ENCODE measurements at regions not wholly inside any gene's neighbourhood (a gene's known extent, or its start where the extent isn't known, plus 50 kb on each side); places are given as distances from the start of the nearest gene placed in this dataset.
A peak's percentile ranks its signal among the peaks of the same experiment; 100 is the strongest.

DNA sequence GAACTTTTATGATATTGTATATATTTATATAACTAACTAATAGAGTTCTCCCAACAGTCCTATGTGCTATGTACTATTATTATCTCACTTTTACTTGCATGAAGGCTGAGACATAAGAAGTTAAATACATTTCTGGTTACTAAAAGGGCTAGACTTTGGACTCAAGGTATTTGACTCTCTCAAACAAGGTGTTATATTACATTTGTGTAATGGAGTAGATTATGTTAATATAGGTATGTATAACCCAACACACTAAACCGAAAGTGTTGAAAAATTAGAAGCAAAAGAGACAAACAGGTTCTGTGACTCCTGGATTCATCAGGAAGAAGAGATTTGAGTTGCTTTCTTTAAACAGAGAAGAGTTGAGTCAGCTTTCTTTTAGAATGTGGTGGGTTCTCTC lies 733.6 kb upstream of the ZEB2 start:
- no peak for DNase-seq

- DNase-seq: peak; percentile 21
These were observed 725.5 kb upstream of the ZEB2 start for GRCh38 chr2:145245268-145245870.

DNA sequence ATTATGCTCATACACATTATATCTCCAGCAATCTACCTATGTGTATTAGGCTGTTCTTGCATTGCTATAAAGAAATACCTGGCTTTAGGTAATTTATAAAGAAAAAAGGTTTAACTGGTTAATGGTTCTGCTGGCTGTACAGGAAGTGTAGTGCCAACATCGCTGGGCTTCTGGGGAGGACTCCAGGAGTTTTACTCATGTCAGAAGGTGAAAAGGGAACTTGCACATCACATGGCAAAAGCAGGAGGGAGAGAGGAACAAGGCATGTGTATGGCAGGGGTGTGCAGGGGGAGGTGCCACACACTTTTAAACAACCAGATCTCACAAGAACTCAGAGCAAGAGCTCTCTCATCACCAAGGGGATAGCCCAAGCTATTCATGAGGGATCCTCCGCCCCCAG lies 715.4 kb upstream of the ZEB2 start:
- no peak for DNase-seq

DNA sequence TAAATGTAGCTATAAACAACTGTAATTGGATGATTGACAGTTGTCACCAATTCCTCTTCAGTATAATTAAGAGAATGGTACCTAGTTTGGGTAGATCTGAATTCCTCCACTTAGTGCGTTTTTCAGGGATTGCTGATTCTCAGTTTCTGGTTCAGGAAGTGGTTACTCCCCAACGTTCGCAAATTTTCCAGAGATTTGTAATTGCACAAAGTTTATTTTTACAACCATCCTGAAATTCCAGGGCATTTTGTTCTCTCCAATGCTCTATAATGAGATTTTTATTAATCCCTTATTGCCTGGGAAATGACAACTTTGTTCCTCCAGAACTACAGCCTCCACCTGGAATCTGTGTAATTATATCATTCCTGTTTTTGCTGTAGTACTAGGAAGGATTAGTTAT lies 710.6 kb upstream of the ZEB2 start:
- no peak for DNase-seq

DNA sequence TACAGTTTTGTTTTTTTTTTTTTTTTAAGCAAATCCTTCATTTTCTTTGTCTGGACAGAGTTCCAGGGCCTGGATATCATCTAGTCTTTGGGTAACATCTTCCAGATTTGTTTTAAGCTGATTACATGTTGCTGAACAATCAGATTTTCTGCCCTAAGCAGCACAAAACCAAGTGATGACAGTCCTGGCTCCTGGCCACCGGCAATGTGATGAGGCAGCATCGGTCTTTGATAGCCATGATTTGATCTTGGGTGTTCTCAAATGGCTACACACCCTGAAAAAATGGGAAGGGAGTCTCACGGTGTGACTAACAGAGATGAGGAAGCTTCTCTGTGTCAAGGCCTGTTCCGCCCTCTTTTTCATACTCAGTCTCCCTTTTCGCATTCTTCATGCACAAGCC lies 708.6 kb upstream of the ZEB2 start:
- DNase-seq: no peak

- no peak for DNase-seq
These were observed 707.0 kb upstream of the ZEB2 start for GRCh38 chr2:145226901-145227300.

DNA sequence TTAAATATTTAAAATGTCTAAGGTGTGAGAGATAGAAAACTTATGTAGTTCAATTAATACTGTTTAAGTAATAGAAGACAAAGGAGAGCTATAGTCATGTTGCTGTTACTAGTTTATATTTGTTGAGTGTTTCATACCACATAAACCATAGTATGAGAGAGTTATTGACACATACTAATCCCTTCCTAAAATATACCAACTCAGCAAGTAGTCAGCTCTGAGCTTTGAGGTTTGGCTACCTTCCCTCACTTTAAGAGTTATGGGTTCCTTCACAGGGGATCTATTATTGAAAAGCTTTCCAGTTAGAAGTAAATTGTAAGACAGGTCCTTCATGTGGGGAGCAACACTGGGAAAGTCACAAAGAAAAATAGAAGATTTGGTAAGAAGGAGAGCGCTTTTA lies 701.6 kb upstream of the ZEB2 start:
- no peak for DNase-seq

DNA sequence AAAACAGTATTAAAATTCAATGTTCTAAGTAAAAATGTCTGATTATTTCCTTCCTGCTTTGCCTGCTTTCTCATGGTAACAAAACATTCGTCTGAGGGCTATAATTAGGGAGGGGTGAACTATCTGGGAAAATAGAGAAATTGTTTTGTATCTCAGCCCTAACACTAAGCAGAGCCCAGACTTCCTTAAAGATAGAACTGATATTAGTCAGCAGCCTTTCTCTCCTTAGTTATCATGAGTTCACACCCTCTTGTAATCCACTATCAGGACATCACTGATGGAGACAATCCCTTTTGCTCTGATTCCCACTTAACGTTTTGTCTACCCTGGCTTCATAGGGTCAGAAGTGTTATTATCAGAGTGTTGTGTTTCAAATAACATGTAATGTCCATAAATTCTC lies 701.1 kb upstream of the ZEB2 start:
- DNase-seq: no peak

- no peak for DNase-seq
These were observed 700.6 kb upstream of the ZEB2 start for GRCh38 chr2:145220496-145220895.

DNA sequence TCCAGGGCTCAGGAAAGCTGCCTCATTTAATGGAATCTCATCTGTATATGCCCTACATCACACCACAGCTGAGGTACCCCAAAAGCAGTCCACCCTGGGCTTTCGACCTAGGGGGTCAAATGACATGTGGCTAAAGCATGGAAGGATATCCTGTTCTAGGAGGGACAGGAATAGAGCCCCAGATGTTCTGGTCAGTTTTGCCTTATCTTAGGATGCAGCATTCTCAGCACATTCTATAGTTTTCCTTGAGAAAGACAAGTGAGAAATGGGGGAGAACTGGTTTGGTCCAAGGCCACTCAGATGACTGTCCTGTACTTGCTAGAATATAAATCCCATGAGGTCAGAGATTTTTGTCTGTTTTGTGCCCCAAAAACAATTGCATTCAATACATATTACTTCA lies 688.0 kb upstream of the ZEB2 start:
- DNase-seq: no peak

GRCh38 chr2:145206496-145207281 lies 686.8 kb upstream of the ZEB2 start:
- DNase-seq: no peak

DNA sequence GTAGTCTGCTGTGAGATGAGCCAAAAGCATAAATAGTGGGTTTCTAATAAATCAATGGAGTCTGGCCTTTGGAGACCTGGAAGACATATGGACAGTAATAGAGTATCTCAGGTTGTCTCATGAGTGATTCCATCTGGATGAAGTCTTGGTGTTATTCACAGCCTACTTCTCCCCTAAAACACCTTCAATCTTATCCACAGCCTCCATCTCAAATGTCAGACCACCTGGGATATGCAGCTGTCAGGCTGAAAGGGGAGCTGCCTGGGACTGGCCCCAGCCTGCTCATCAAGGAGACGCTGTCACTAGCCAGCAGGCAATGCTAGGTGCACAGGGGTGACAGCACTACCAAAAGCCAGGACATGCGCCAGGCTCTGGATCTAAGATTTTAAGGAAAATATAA lies 684.0 kb upstream of the ZEB2 start:
- peak; percentile 69 for DNase-seq

DNA sequence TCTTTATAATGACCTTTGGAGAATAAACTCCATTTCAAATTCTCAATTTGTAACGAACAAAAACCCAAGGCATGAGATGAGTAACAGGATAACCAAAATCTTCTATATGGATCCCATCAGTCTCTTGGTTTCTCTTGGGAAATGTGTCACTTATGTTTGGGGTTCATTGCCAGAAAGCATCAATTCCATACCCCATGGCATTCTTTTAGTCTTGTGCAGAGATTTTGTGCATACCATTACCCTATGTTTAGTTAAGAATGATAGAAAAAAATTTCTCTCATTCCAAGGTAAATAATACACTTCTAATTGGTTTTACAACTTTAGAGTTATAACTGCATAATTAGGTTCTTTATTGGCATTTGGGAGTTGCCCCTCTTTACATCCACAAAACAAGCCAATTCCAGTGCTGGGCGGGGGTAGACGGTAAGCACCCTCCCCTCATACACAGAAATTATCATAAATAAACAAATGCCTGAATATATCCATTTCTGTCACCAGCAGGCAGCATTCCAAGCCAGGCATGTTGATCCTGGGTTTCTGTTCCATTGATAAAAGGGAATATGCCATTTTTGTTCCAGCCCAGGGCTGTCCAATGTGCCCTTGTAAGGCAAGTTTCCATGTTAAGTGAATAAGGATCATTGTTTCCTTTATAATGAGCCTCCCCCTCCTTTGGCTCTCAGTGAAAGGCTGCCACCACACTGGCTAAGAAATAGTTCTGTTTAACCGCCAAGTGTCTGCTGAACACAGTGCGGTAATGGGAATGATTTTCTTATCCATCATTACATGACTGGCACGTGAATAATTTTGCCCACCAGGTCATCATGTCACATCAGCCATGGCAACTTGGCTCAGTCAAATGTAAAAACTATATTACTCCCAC lies 680.1 kb upstream of the ZEB2 start:
- no peak for DNase-seq

DNA sequence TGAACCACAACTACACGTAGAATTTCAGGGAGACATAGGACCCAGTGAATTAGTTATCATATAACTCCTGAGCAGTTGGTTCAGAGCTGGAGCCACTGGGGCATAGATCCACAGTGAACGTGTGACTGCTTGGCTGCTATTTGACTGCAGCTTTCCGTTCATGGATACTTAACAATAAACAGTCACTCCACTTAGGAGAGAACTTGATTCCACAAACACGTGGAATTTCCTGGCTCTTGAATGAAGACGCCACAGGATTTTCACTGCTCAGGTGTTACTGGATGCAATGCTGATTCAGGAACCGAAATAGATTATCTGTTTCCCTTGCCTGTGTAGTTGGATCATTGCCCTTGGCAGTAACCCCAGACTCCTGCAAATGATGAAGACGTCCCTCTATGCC lies 679.1 kb upstream of the ZEB2 start:
- peak; percentile 55 for DNase-seq

GRCh38 chr2:145198555-145198954 lies 678.6 kb upstream of the ZEB2 start:
- no peak for DNase-seq

- DNase-seq: no peak
These were observed 678.0 kb upstream of the ZEB2 start for GRCh38 chr2:145197944-145198343.

- no peak for DNase-seq
These were observed 674.8 kb upstream of the ZEB2 start for GRCh38 chr2:145194673-145195072.

DNA sequence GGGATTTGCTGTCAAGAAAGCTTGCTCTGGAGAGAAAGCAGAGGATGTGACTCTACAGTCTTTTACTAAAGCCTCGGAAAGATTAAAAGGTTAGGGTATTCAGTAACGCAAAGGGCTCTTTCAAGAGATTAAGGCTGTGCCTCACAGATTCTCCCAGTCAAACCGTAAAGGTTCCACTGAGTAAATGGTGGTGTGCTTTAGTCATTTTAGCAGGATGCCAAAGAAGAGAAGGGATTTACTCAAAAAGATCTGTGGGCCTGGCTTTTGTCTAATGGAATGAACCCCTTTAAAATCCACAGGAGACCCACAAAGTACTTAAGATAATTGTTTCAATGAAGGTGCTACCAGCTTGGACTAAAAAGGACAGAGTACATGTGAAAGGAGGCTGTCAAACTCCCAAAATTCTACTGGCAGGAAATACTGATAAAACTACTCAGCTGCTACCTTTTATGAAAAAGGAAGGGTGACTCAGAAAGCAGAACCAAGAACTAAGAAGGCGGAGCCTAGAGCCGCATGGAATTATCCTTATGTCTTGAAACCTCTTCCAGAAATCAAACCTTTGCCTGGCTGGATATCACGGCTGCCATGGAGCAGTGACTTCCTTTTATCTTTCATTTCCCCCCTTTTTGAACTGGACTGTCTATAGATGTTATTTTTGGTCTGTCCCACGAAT lies 670.2 kb upstream of the ZEB2 start:
- no peak for DNase-seq

GRCh38 chr2:145186303-145186702 lies 666.4 kb upstream of the ZEB2 start:
- DNase-seq: no peak

GRCh38 chr2:145185696-145186095 lies 665.8 kb upstream of the ZEB2 start:
- DNase-seq: no peak

- no peak for DNase-seq
These were observed 665.1 kb upstream of the ZEB2 start for GRCh38 chr2:145184741-145185651.

- no peak for DNase-seq
These were observed 649.4 kb upstream of the ZEB2 start for GRCh38 chr2:145169285-145169684.
